HFFc6 (cell line): ENCODE measurements at regions not wholly inside any gene's neighbourhood (a gene's known extent, or its start where the extent isn't known, plus 50 kb on each side); places are given as distances from the start of the nearest gene placed in this dataset.

Experiments used
- DNase-seq: peaks from one replicate; pipeline ENCODE4 v3.0.0-alpha.2; 2018
- H3K27ac Mint-ChIP-seq: 2 replicates; pipeline ENCODE4 v1.8.0; 2020; ENCODE audit warnings: mild to moderate bottlenecking, mixed read lengths
- H3K27me3 Mint-ChIP-seq: 2 replicates; pipeline ENCODE4 v1.8.0; 2021; ENCODE audit warnings: mild to moderate bottlenecking, moderate library complexity, mixed read lengths; ENCODE audit not compliant: insufficient read depth
- H3K36me3 Mint-ChIP-seq: 2 replicates; pipeline ENCODE4 v1.8.0; 2021; ENCODE audit warnings: low read depth, mixed read lengths
- H3K4me1 Mint-ChIP-seq: 2 replicates; pipeline ENCODE4 v1.8.0; 2020; ENCODE audit warnings: low read depth, mixed read lengths
- H3K4me3 Mint-ChIP-seq: 2 replicates; pipeline ENCODE4 v1.8.0; 2020; ENCODE audit warnings: mild to moderate bottlenecking, moderate library complexity, mixed read lengths
- H3K9me3 Mint-ChIP-seq: 2 replicates; pipeline ENCODE4 v1.8.0; 2020; ENCODE audit warnings: mild to moderate bottlenecking, mixed read lengths
- CTCF ChIP-seq: fragments of 200-600 bp; sonication (generic); IDR thresholded peaks from 2 replicates; pipeline ENCODE4 v1.5.0; 2021; ENCODE audit warnings: antibody characterized with exemption, mild to moderate bottlenecking

GRCh38 chr5:54743581-54743980, 226.0 kb downstream of the SNX18 start:
- DNase-seq = no peak
- TF ChIP-seq CTCF = no peak
- Mint-ChIP-seq H3K4me3 (peak overlapping the region; percentile 69), H3K27ac (peak overlapping the region; percentile 99), H3K36me3 (no peaks in the 10 kb centered on the region), H3K27me3 (no peaks in the 10 kb centered on the region), H3K4me1 (peaks cover 68% of the 10 kb centered on the region), H3K9me3 (no peaks in the 10 kb centered on the region)

GRCh38 chr5:54742417-54742891, 224.9 kb downstream of the SNX18 start:
- peak overlapping the region; percentile 47 for H3K4me3 Mint-ChIP-seq
- peaks cover 78% of the 10 kb centered on the region for H3K4me1 Mint-ChIP-seq
- H3K9me3 Mint-ChIP-seq = no peaks in the 10 kb centered on the region
- H3K27me3 Mint-ChIP-seq = no peaks in the 10 kb centered on the region
- H3K36me3 Mint-ChIP-seq = no peaks in the 10 kb centered on the region
- TF ChIP-seq CTCF = peak; percentile 57
- DNase-seq = peak; percentile 80
- H3K27ac Mint-ChIP-seq = peak overlapping the region; percentile 99

DNA sequence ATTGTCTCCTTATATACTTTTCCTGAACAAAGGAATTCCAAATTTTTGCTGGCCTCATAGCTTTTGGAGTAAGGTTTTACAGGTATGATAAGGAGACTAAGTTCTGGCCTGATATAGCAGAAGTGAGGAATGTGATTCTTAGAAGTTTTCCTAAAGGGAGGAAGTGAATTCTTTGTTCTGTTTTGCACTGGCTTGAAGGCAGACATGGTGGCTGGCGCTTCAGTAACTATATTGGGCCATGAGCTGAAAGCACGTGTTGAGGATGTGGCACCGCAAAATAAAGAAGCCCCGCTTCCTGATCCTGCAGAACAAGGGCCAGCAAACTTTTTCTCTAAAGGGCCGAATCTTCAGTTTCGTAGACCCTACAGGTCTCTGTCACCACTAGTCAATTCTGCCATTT, 224.2 kb downstream of the SNX18 start:
- Mint-ChIP-seq H3K27me3 (no peaks in the 10 kb centered on the region), H3K9me3 (no peaks in the 10 kb centered on the region), H3K4me1 (peaks cover 78% of the 10 kb centered on the region), H3K4me3 (no peak overlapping the region), H3K36me3 (no peaks in the 10 kb centered on the region), H3K27ac (peak overlapping the region; percentile 99)
- no peak for TF ChIP-seq CTCF
- no peak for DNase-seq

GRCh38 chr5:54740141-54740540, 222.6 kb downstream of the SNX18 start:
- no peak for TF ChIP-seq CTCF
- no peak for DNase-seq
- peak overlapping the region; percentile 11; the same call in 1 of the 2 replicates for H3K27ac Mint-ChIP-seq
- no peaks in the 10 kb centered on the region for H3K27me3 Mint-ChIP-seq
- H3K4me1 Mint-ChIP-seq = peaks cover 75% of the 10 kb centered on the region
- no peaks in the 10 kb centered on the region for H3K9me3 Mint-ChIP-seq
- no peaks in the 10 kb centered on the region for H3K36me3 Mint-ChIP-seq
- no peak overlapping the region for H3K4me3 Mint-ChIP-seq

GRCh38 chr5:54739371-54739770, 221.8 kb downstream of the SNX18 start:
- no peak overlapping the region for H3K27ac Mint-ChIP-seq

More at GRCh38 chr5:54739371-54739770, 221.8 kb downstream of the SNX18 start:
- no peak for DNase-seq
- Mint-ChIP-seq H3K36me3 (no peaks in the 10 kb centered on the region), H3K27me3 (no peaks in the 10 kb centered on the region), H3K4me1 (peaks cover 67% of the 10 kb centered on the region), H3K4me3 (no peak overlapping the region), H3K9me3 (no peaks in the 10 kb centered on the region)
- TF ChIP-seq CTCF = no peak
